Sigmoid colon (tissue), 6 donors: ENCODE measurements at regions not wholly inside any gene's neighbourhood (a gene's known extent, or its start where the extent isn't known, plus 50 kb on each side); places are given as distances from the start of the nearest gene placed in this dataset.

Source experiments
- DNase-seq: peaks from one replicate; pipeline ENCODE4 v3.0.0-alpha.2; 2019
- H3K27ac ChIP-seq, 4 donors: fragments of 200-600 bp; sonication (generic); one replicate each; pipeline ENCODE4 v1.5.1; 2016 to 2019; ENCODE audit warnings: mild to moderate bottlenecking in 1 of 4
- H3K27me3 ChIP-seq, 3 donors: fragments of 200-600 bp; sonication (generic); one replicate each; pipeline ENCODE4 v1.5.1; 2019; ENCODE audit warnings: mild to moderate bottlenecking in 1 of 3
- H3K36me3 ChIP-seq, 4 donors: fragments of 200-600 bp; sonication (generic); one replicate each; pipeline ENCODE4 v1.5.1; 2016 to 2019
- H3K4me1 ChIP-seq, 4 donors: fragments of 200-600 bp; sonication (generic); one replicate each; pipeline ENCODE4 v1.5.1; 2017 to 2019
- H3K4me3 ChIP-seq, 4 donors: fragments of 200-600 bp; sonication (generic); one replicate each; pipeline ENCODE4 v1.5.1; 2017 to 2019; ENCODE audit warnings: mild to moderate bottlenecking in 2 of 4, moderate library complexity in 1 of 4
- H3K9me3 ChIP-seq, 4 donors: fragments of 200-600 bp in 3 of 4; sonication (generic) in 3 of 4; one replicate each; pipeline versions ENCODE4 v1.5.1 to v1.6.1; 2013 to 2019
- EP300 ChIP-seq, 4 donors: sonication (generic); formaldehyde crosslinking; IDR thresholded peaks; one replicate each; pipeline ENCODE4 v1.6.1; 2017; ENCODE audit warnings: antibody characterized with exemption in 4 of 4
- POLR2A ChIP-seq, 2 donors: fragments of 450-650 bp; IDR thresholded peaks; one replicate each; pipeline ENCODE4 v1.6.1; 2016; ENCODE audit warnings: antibody characterized with exemption in 2 of 2, mild to moderate bottlenecking in 2 of 2, moderate library complexity in 2 of 2
- POLR2AphosphoS5 ChIP-seq, 4 donors: sonication (generic); formaldehyde crosslinking; IDR thresholded peaks; one replicate each; pipeline ENCODE4 v1.6.1; 2017; ENCODE audit warnings: antibody characterized with exemption in 4 of 4
- whole genome bisulfite sequencing, 2 donors: extraction: QIAGEN DNeasy Blood & Tissue Kit; methylation state at CpG; one replicate each; pipeline ENCODE4 v1.1.7; 2013; 5-methylcytosine and 5-hydroxymethylcytosine counted together
- intact Hi-C: fragments of 100-400 bp; cut with DNase I; formaldehyde crosslinking; loops from one replicate; pipeline ENCODE4 v1.15.1; 2023
- TF ChIP-seq, protein P1 (sequence below), 4 experiments: fragments of 450-650 bp in 3 of 4; fragments of 200-600 bp in 1 of 4; IDR thresholded peaks; one replicate each; pipeline ENCODE4 v1.5.1; 2016 to 2019; ENCODE audit warnings: antibody characterized with exemption in 4 of 4, mild to moderate bottlenecking in 3 of 4, moderate library complexity in 2 of 4
- donor health status: healthy with polysubstance abuse.
- donor health status: healthy.

DNA sequence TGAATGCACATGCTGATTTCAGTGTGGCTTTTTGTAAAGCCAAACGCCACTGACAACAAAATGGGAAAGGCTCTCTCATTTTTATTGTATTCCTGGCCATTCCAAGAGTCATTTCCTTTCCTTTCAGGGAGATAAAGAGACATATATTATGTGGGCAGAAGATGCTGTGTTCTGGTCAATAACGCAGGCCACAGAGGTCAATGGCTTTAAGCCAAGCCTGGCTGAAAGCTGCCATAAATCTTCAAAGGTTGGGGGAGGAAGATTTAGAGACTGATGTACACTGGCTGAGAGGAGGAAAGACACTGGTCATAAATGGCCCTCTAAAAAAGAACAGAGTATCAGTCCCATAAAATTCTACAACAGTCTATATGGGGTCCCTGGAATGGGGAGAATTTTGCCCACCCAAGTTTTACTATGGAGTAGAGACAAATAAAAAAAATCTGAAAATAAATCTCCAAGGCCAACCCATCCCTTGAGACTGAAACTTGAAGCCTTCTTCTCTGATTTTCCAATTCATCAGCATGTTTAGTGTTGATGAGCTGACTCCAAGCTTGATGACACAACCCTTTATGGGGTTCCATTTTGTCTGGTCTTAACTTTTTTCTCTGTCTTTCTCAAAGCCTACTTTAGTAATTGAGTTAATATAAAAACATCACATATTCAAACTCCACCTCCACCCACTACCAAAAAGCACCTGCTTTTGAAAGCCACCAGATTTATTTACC is 152.1 kb upstream of the SLC24A2 start:
- no peak for DNase-seq
- TF ChIP-seq POLR2A (IDR thresholded peaks at IDR 0.05) (no peak), EP300 (IDR thresholded peaks at IDR 0.05) (no peak), POLR2AphosphoS5 (IDR thresholded peaks at IDR 0.05) (no peak)
- TF ChIP-seq, protein P1, sequence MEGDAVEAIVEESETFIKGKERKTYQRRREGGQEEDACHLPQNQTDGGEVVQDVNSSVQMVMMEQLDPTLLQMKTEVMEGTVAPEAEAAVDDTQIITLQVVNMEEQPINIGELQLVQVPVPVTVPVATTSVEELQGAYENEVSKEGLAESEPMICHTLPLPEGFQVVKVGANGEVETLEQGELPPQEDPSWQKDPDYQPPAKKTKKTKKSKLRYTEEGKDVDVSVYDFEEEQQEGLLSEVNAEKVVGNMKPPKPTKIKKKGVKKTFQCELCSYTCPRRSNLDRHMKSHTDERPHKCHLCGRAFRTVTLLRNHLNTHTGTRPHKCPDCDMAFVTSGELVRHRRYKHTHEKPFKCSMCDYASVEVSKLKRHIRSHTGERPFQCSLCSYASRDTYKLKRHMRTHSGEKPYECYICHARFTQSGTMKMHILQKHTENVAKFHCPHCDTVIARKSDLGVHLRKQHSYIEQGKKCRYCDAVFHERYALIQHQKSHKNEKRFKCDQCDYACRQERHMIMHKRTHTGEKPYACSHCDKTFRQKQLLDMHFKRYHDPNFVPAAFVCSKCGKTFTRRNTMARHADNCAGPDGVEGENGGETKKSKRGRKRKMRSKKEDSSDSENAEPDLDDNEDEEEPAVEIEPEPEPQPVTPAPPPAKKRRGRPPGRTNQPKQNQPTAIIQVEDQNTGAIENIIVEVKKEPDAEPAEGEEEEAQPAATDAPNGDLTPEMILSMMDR (IDR thresholded peaks at IDR 0.05), result no peak
- peaks cover 0 to 14% (median 5%) of the 10 kb centered on the region in 4 donors for H3K4me1 ChIP-seq
- H3K9me3 ChIP-seq, result no peaks in the 10 kb centered on the region
- intact Hi-C loops, result no loop called here
- no peaks in the 10 kb centered on the region for H3K27me3 ChIP-seq
- no peak overlapping the region for H3K27ac ChIP-seq
- H3K36me3 ChIP-seq, result no peaks in the 10 kb centered on the region
- no peak overlapping the region for H3K4me3 ChIP-seq
- WGBS, 2 donors, result 64 to 78% methylated on average over 2 of the region's 2 CpGs

DNA sequence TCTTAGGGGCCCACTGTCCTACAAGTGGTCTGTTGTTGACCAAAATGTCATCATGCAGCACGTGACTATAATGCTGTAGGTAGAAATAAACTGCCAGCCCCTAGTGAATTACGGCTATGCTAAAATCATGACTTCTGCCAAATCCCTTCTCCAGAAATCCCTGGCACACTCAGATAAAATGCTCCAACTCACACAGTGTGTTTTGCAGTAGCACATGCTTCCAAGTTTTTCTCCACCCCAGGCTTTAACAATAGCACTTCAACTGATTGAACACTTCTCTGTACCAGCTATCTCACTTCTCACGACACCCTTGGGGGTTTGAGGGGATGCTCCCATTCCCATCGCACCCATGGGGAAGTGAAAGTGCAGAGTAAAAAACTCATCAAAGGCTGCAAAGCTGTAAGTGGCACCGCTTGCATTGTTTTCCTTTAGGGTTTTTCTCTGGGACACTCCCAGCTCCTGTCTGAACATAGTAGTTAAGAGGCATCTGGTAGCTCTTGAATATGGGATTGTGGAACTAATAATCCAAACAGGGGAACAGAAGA is 151.0 kb upstream of the SLC24A2 start:
- no peaks in the 10 kb centered on the region for H3K27me3 ChIP-seq
- intact Hi-C loops, result no loop called here
- H3K27ac ChIP-seq, result no peak overlapping the region
- TF ChIP-seq, protein P1 (IDR thresholded peaks at IDR 0.05), result no peak
- TF ChIP-seq EP300 (IDR thresholded peaks at IDR 0.05) (no peak), POLR2A (IDR thresholded peaks at IDR 0.05) (no peak)
- peaks cover 0 to 14% (median 5%) of the 10 kb centered on the region in 4 donors for H3K4me1 ChIP-seq
- H3K9me3 ChIP-seq, result no peaks in the 10 kb centered on the region
- no peak overlapping the region for H3K4me3 ChIP-seq
- DNase-seq, result no peak
- H3K36me3 ChIP-seq, result no peaks in the 10 kb centered on the region
- 52 to 63% methylated on average over 5 of the region's 5 CpGs for WGBS, 2 donors

DNA sequence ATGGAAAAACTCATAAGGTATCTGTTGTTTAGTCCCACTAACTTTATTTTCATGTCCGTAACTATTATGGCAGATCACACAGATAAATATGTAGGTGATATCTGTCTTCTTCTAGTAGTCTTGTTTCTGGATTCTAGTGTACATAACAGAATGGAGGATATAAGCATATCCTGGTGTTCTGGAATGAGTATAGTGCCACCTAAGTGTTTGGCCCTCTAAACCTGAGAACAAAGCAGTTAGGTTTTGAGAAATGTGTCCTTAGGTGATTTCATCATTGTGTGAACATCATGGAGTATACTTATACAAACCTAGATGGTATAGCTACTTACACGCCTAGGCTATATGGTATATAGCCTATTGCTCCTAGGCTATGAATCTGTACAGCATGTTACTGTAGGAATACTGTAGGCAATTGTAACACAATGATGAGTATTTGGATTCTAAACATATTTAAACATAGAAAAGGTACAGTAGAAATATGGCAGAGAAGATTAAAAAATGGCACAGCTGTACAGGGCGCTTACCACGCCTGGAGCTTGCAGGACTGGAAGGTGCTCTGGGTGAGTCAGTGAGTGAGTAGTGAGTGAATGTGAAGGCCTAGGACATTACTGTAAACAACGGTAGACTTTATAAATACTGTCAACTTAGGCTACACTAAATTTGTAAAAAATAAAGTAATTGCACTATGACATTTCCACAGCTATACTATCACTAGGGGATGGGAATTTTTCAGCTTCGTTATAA is 150.3 kb upstream of the SLC24A2 start:
- no peak overlapping the region for H3K27ac ChIP-seq
- no peaks in the 10 kb centered on the region for H3K27me3 ChIP-seq
- H3K9me3 ChIP-seq, result no peaks in the 10 kb centered on the region
- no peaks in the 10 kb centered on the region for H3K36me3 ChIP-seq
- TF ChIP-seq POLR2AphosphoS5 (IDR thresholded peaks at IDR 0.05), result no peak
- WGBS, 2 donors, result 91 to 92% methylated on average over 6 of the region's 6 CpGs
- intact Hi-C loops, result no loop called here
- peaks cover 0 to 16% (median 8%) of the 10 kb centered on the region in 4 donors for H3K4me1 ChIP-seq
- no peak for DNase-seq
- H3K4me3 ChIP-seq, result no peak overlapping the region

DNA sequence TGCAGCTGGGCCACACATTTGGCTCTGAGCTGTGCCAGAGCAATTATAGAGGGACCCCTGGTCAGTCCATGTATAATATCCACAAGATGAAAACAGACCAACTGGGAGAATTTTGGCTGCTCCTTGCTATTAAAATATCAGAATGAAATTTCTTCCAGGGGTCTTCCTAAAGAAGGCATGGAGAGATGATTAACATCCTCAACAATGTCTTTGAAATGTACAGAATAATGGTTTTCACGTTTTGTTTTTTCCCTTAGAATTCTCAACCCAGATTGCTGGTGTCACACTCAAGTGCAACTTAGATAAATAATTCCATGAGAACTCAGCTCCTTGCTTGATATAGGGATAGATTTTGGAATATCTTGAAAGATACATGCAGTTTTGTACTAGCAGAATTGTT is 148.3 kb upstream of the SLC24A2 start:
- peaks cover 0 to 17% (median 9%) of the 10 kb centered on the region in 4 donors for H3K4me1 ChIP-seq
- intact Hi-C loops, result no loop called here
- H3K27ac ChIP-seq, result no peak overlapping the region
- no peak for TF ChIP-seq EP300 (IDR thresholded peaks at IDR 0.05)
- TF ChIP-seq, protein P1 (IDR thresholded peaks at IDR 0.05), result no peak
- no peak for TF ChIP-seq POLR2A (IDR thresholded peaks at IDR 0.05)
- TF ChIP-seq POLR2AphosphoS5 (IDR thresholded peaks at IDR 0.05), result no peak
- H3K9me3 ChIP-seq, result no peaks in the 10 kb centered on the region
- H3K36me3 ChIP-seq, result no peaks in the 10 kb centered on the region
- no peaks in the 10 kb centered on the region for H3K27me3 ChIP-seq
- no peak overlapping the region for H3K4me3 ChIP-seq
- WGBS, 2 donors, result 75 to 84% methylated on average over 1 of the region's 1 CpG
- no peak for DNase-seq

DNA sequence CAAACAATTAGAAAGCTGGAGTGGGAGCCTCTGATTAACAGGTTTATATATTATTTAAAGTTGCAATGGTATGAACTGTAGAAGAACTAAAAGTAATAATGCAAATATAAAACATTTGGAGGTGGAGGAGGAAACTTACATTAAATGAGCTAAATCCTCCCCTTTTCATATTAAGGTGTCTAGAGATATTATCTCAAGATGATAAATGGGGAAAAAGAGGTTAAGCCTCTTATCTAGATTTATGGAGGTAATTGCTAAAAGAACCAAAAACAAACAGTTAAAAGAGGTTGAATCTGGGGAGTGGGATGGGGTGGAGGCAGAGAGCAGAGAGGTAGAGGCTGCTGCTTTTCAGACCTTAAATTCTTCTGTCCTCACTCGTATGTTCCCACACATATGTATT is 147.8 kb upstream of the SLC24A2 start:
- intact Hi-C loops, result no loop called here
- Histone ChIP-seq H3K4me3 (no peak overlapping the region), H3K27ac (no peak overlapping the region), H3K4me1 (peaks cover 0 to 17% (median 9%) of the 10 kb centered on the region in 4 donors), H3K9me3 (no peaks in the 10 kb centered on the region), H3K36me3 (no peaks in the 10 kb centered on the region), H3K27me3 (no peaks in the 10 kb centered on the region)
- TF ChIP-seq, protein P1 (IDR thresholded peaks at IDR 0.05), result no peak
- TF ChIP-seq EP300 (IDR thresholded peaks at IDR 0.05) (no peak), POLR2AphosphoS5 (IDR thresholded peaks at IDR 0.05) (no peak), POLR2A (IDR thresholded peaks at IDR 0.05) (no peak)
- no peak for DNase-seq
- WGBS, 2 donors, result 0% methylated on average over 1 of the region's 1 CpG
